ENCODE measurements at regions not wholly inside any gene's neighbourhood (a gene's known extent, or its start where the extent isn't known, plus 50 kb on each side); places are given as distances from the start of the nearest gene placed in this dataset.

DNA sequence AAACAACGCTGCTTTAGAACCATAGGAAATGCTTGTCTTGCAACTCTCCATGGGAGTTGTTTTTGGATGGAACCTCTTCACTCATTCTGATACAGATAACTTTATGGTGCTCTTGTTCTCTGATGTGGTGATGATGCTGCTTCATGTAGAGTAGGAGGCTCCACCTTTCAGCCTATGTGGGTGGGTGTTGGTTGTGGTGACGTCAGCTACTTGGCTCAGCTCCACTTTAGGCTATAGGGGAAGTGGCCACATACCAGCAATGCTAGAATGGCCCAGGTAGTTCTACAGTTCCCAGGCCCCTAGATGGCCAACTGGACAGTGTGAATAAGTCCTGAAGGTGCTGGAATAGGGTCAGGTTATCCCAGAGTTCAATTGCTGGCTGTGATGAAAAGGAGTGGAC lies 192.1 kb downstream of the TBX22 start:
- Histone ChIP-seq H3K4me3 (no peak overlapping the region), H3K27ac (no peak overlapping the region), H3K9me3 (ENCODE audit: insufficient read depth, low read depth) (no peaks in the 10 kb centered on the region), H4K20me1 (ENCODE audit: insufficient read depth) (no peaks in the 10 kb centered on the region), H2AFZ (no peak overlapping the region), H3K36me3 (ENCODE audit: low read depth) (no peaks in the 10 kb centered on the region), H3K79me2 (ENCODE audit: low read depth) (no peaks in the 10 kb centered on the region), H3F3A (ENCODE audit: insufficient read depth, low read depth) (no peaks in the 10 kb centered on the region), H3K4me1 (replicated peaks; ENCODE audit: insufficient read depth) (no peaks in the 10 kb centered on the region), H3K9me2 (ENCODE audit: insufficient read depth) (no peaks in the 10 kb centered on the region), H3K27me3 (ENCODE audit: insufficient read depth, low read depth) (no peaks in the 10 kb centered on the region), H3K4me2 (no peak overlapping the region)
- CTCF ChIA-PET: no interaction called here
- TF ChIP-seq EZH2 (IDR thresholded peaks at IDR 0.05; ENCODE audit: low read depth): no peak
- TF ChIP-seq, protein P1, sequence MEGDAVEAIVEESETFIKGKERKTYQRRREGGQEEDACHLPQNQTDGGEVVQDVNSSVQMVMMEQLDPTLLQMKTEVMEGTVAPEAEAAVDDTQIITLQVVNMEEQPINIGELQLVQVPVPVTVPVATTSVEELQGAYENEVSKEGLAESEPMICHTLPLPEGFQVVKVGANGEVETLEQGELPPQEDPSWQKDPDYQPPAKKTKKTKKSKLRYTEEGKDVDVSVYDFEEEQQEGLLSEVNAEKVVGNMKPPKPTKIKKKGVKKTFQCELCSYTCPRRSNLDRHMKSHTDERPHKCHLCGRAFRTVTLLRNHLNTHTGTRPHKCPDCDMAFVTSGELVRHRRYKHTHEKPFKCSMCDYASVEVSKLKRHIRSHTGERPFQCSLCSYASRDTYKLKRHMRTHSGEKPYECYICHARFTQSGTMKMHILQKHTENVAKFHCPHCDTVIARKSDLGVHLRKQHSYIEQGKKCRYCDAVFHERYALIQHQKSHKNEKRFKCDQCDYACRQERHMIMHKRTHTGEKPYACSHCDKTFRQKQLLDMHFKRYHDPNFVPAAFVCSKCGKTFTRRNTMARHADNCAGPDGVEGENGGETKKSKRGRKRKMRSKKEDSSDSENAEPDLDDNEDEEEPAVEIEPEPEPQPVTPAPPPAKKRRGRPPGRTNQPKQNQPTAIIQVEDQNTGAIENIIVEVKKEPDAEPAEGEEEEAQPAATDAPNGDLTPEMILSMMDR (conservative IDR thresholded peaks at IDR 0.05): no peak
- no peak for DNase-seq
- intact Hi-C loops (cut with micrococcal nuclease; ENCODE audit: unreplicated experiment): no loop called here
- POLR2A ChIA-PET (ENCODE audit: unreplicated experiment): no interaction called here
- BruUV-seq (replicated peaks): no TSS peak

- Histone ChIP-seq H3F3A (ENCODE audit: insufficient read depth, low read depth) (no peaks in the 10 kb centered on the region), H3K79me2 (ENCODE audit: low read depth) (no peaks in the 10 kb centered on the region), H3K4me2 (no peak overlapping the region), H3K4me3 (no peak overlapping the region), H3K4me1 (replicated peaks; ENCODE audit: insufficient read depth) (no peaks in the 10 kb centered on the region), H3K27ac (no peak overlapping the region), H3K9me3 (ENCODE audit: insufficient read depth, low read depth) (no peaks in the 10 kb centered on the region), H3K27me3 (ENCODE audit: insufficient read depth, low read depth) (no peaks in the 10 kb centered on the region), H4K20me1 (ENCODE audit: insufficient read depth) (no peaks in the 10 kb centered on the region), H3K36me3 (ENCODE audit: low read depth) (no peaks in the 10 kb centered on the region), H2AFZ (no peak overlapping the region), H3K9me2 (ENCODE audit: insufficient read depth) (no peaks in the 10 kb centered on the region)
- intact Hi-C loops (cut with micrococcal nuclease; ENCODE audit: unreplicated experiment): no loop called here
- ChIA-PET POLR2A (ENCODE audit: unreplicated experiment) (no interaction called here), CTCF (no interaction called here)
- DNase-seq: no peak
- TF ChIP-seq EZH2 (IDR thresholded peaks at IDR 0.05; ENCODE audit: low read depth): no peak
- TF ChIP-seq, protein P1 (conservative IDR thresholded peaks at IDR 0.05): no peak
- no TSS peak for BruUV-seq (replicated peaks)
Measured at GRCh38 chrX:80207327-80207726, 192.8 kb downstream of the TBX22 start.

DNA sequence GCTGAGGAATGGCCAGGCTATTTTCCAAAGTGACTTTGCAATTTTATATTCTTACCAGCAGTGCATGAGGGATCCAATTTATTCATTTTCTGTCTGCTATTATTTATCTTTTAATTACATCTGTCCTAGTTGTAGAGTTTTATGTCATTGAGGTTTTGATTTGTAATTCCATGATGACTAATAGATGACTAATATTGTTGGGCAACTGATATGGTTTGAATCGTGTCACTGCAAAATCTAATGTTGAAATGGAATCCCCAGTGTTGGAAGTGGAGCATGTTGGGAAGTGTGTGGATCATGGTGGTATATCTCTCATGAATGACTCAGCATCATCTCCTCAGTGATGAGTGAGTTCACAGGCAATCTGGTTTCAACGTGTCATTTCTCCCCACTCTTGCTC lies 201.5 kb downstream of the TBX22 start:
- CTCF ChIA-PET: no interaction called here
- intact Hi-C loops (cut with micrococcal nuclease; ENCODE audit: unreplicated experiment): no loop called here
- no peaks in the 10 kb centered on the region for H3K36me3 ChIP-seq (ENCODE audit: low read depth)
- no peaks in the 10 kb centered on the region for H3K27me3 ChIP-seq (ENCODE audit: insufficient read depth, low read depth)
- BruUV-seq (replicated peaks): no TSS peak
- H3K27ac ChIP-seq: no peak overlapping the region
- no peaks in the 10 kb centered on the region for H4K20me1 ChIP-seq (ENCODE audit: insufficient read depth)
- no peaks in the 10 kb centered on the region for H3K79me2 ChIP-seq (ENCODE audit: low read depth)
- POLR2A ChIA-PET (ENCODE audit: unreplicated experiment): no interaction called here
- no peaks in the 10 kb centered on the region for H3K9me3 ChIP-seq (ENCODE audit: insufficient read depth, low read depth)
- H3K4me2 ChIP-seq: no peak overlapping the region
- TF ChIP-seq, protein P1 (conservative IDR thresholded peaks at IDR 0.05): no peak
- H3F3A ChIP-seq (ENCODE audit: insufficient read depth, low read depth): no peaks in the 10 kb centered on the region
- DNase-seq: peak in 1 of 2 experiments; percentile 36
- H3K4me3 ChIP-seq: no peak overlapping the region
- H2AFZ ChIP-seq: no peak overlapping the region
- no peaks in the 10 kb centered on the region for H3K4me1 ChIP-seq (replicated peaks; ENCODE audit: insufficient read depth)
- no peaks in the 10 kb centered on the region for H3K9me2 ChIP-seq (ENCODE audit: insufficient read depth)
